ENCODE measurements at regions not wholly inside any gene's neighbourhood (a gene's known extent, or its start where the extent isn't known, plus 50 kb on each side); places are given as distances from the start of the nearest gene placed in this dataset.

GRCh38 chr14:98835825-98836100 lies 436.2 kb downstream of the BCL11B start:
- DNase-seq (ENCODE audit: low read depth), result no peak
- no peak overlapping the region for H3K4me3 ChIP-seq (ENCODE audit: control insufficient read depth, low read depth, low read length)
- TF ChIP-seq CTCF (conservative IDR thresholded peaks at IDR 0.05; ENCODE audit: control insufficient read depth, insufficient read depth, low read depth, low read length), result no peak

GRCh38 chr14:98840091-98840490 lies 431.9 kb downstream of the BCL11B start:
- DNase-seq (ENCODE audit: low read depth), result no peak
- H3K4me3 ChIP-seq (ENCODE audit: control insufficient read depth, low read depth, low read length), result no peak overlapping the region
- TF ChIP-seq CTCF (conservative IDR thresholded peaks at IDR 0.05; ENCODE audit: control insufficient read depth, insufficient read depth, low read depth, low read length), result no peak

- no peak for TF ChIP-seq CTCF (conservative IDR thresholded peaks at IDR 0.05; ENCODE audit: control insufficient read depth, insufficient read depth, low read depth, low read length)
- no peak for DNase-seq (ENCODE audit: low read depth)
- H3K4me3 ChIP-seq (ENCODE audit: control insufficient read depth, low read depth, low read length), result no peak overlapping the region
Measured at GRCh38 chr14:98840511-98840910, 431.5 kb downstream of the BCL11B start.

- no peak for TF ChIP-seq CTCF (conservative IDR thresholded peaks at IDR 0.05; ENCODE audit: control insufficient read depth, insufficient read depth, low read depth, low read length)
- no peak for DNase-seq (ENCODE audit: low read depth)
Measured at GRCh38 chr14:98844456-98844855, 427.5 kb downstream of the BCL11B start.

GRCh38 chr14:98847521-98848468 lies 424.2 kb downstream of the BCL11B start:
- TF ChIP-seq CTCF (conservative IDR thresholded peaks at IDR 0.05; ENCODE audit: control insufficient read depth, insufficient read depth, low read depth, low read length), result no peak
- DNase-seq (ENCODE audit: low read depth), result no peak
- no peak overlapping the region for H3K4me3 ChIP-seq (ENCODE audit: control insufficient read depth, low read depth, low read length)

More at GRCh38 chr14:98844456-98844855, 427.5 kb downstream of the BCL11B start:
- no peak overlapping the region for H3K4me3 ChIP-seq (ENCODE audit: control insufficient read depth, low read depth, low read length)

- DNase-seq (ENCODE audit: low read depth), result no peak
- no peak for TF ChIP-seq CTCF (conservative IDR thresholded peaks at IDR 0.05; ENCODE audit: control insufficient read depth, insufficient read depth, low read depth, low read length)
- no peak overlapping the region for H3K4me3 ChIP-seq (ENCODE audit: control insufficient read depth, low read depth, low read length)
Measured at GRCh38 chr14:98853063-98853729, 418.8 kb downstream of the BCL11B start.

Data from fibroblast of mammary gland (primary cell).